PC-3 (cell line): ENCODE measurements at regions not wholly inside any gene's neighbourhood (a gene's known extent, or its start where the extent isn't known, plus 50 kb on each side); places are given as distances from the start of the nearest gene placed in this dataset.

ENCODE experiments used
- CTCF ChIP-seq: fragments of 300-600 bp; sonication (generic); conservative IDR thresholded peaks from 2 replicates; pipeline ENCODE4 v1.5.1; 2017; ENCODE audit warnings: antibody characterized with exemption, low read depth, mild to moderate bottlenecking, low read length
- EZH2 ChIP-seq: fragments of 300-600 bp; sonication (generic); IDR thresholded peaks from one replicate; pipeline ENCODE4 v1.6.1; 2017; ENCODE audit warnings: antibody characterized with exemption, mild to moderate bottlenecking, low read length; ENCODE audit not compliant: unreplicated experiment
- EZH2phosphoT487 ChIP-seq: fragments of 300-600 bp; sonication (generic); IDR thresholded peaks from 2 replicates; pipeline ENCODE4 v1.6.1; 2018; ENCODE audit warnings: mild to moderate bottlenecking, antibody characterized with exemption, low read length, borderline replicate concordance

GRCh38 chr11:24226606-24227005 is 270.2 kb upstream of the LUZP2 start:
- no peak for TF ChIP-seq EZH2
- TF ChIP-seq CTCF: no peak
- TF ChIP-seq EZH2phosphoT487: no peak
